HG03175 (cell line): ENCODE measurements at regions not wholly inside any gene's neighbourhood (a gene's known extent, or its start where the extent isn't known, plus 50 kb on each side); places are given as distances from the start of the nearest gene placed in this dataset.
A peak's percentile ranks its signal among the peaks of the same experiment; 100 is the strongest.

Source experiments
- ATAC-seq: cut with Tn5 transposase; IDR thresholded peaks from one replicate; pipeline ENCODE4 v1.9.1; 2021; ENCODE audit warnings: mild to moderate bottlenecking, moderate library complexity; ENCODE audit not compliant: unreplicated experiment

GRCh38 chr3:107970993-107971580 lies 119.7 kb downstream of the CD47 start:
- ATAC-seq, result no peak

GRCh38 chr3:107969994-107970819 lies 120.6 kb downstream of the CD47 start:
- ATAC-seq, result peak; percentile 45

- no peak for ATAC-seq
Measured at GRCh38 chr3:107969525-107969924, 121.3 kb downstream of the CD47 start.

- no peak for ATAC-seq
Measured at GRCh38 chr3:107966276-107966675, 124.6 kb downstream of the CD47 start.

GRCh38 chr3:107965136-107965655 lies 125.6 kb downstream of the CD47 start:
- ATAC-seq, result no peak

GRCh38 chr3:107963581-107963980 lies 127.2 kb downstream of the CD47 start:
- no peak for ATAC-seq

GRCh38 chr3:107962946-107963345 lies 127.9 kb downstream of the CD47 start:
- no peak for ATAC-seq

GRCh38 chr3:107962037-107962436 lies 128.8 kb downstream of the CD47 start:
- ATAC-seq, result no peak

GRCh38 chr3:107959550-107960154 lies 131.2 kb downstream of the CD47 start:
- ATAC-seq, result no peak

GRCh38 chr3:107958146-107958545 lies 132.7 kb downstream of the CD47 start:
- no peak for ATAC-seq

- ATAC-seq, result no peak
Measured at GRCh38 chr3:107956991-107957900, 133.6 kb downstream of the CD47 start.

GRCh38 chr3:107954845-107955244 lies 136.0 kb downstream of the CD47 start:
- no peak for ATAC-seq

- no peak for ATAC-seq
Measured at GRCh38 chr3:107953722-107954121, 137.1 kb downstream of the CD47 start.

- ATAC-seq, result no peak
Measured at GRCh38 chr3:107951126-107951525, 139.7 kb downstream of the CD47 start.

GRCh38 chr3:107950417-107950816 lies 140.4 kb downstream of the CD47 start:
- ATAC-seq, result no peak

GRCh38 chr3:107949394-107949970 lies 141.3 kb downstream of the CD47 start:
- ATAC-seq, result no peak

GRCh38 chr3:107947203-107947602 lies 143.6 kb downstream of the CD47 start:
- ATAC-seq, result no peak

- ATAC-seq, result no peak
Measured at GRCh38 chr3:107946700-107947099, 144.1 kb downstream of the CD47 start.

GRCh38 chr3:107945417-107946094 lies 145.3 kb downstream of the CD47 start:
- ATAC-seq, result no peak
